HL-60/S4 (cell line): ENCODE measurements at regions not wholly inside any gene's neighbourhood (a gene's known extent, or its start where the extent isn't known, plus 50 kb on each side); places are given as distances from the start of the nearest gene placed in this dataset.
"Not testable (repeated sequence)": the region's sequence is repeated elsewhere in the genome, so short reads cannot be mapped to it uniquely, and the experiment has no call there.

ENCODE experiments used
- in situ Hi-C: fragments of 300-500 bp; cut with MboI; formaldehyde crosslinking; loops from 2 replicates; pipeline ENCODE4 v1.14.3; 2022; ENCODE audit warnings: low sequenced_read_pairs

- in situ Hi-C loops = loop anchor here (25.0 kb wide), 1 partner anchor 287 kb away; no protein-coding TSS in a partner anchor
Observed at GRCh38 chr5:152124409-152125041, 199.9 kb upstream of the GLRA1 start.

- in situ Hi-C loops = no loop called here
Observed at GRCh38 chr5:152118676-152119470, 194.2 kb upstream of the GLRA1 start.

GRCh38 chr5:152116934-152117333 is 192.3 kb upstream of the GLRA1 start:
- in situ Hi-C loops = no loop called here

GRCh38 chr5:152113401-152113800 is 188.8 kb upstream of the GLRA1 start:
- in situ Hi-C loops = no loop called here

- in situ Hi-C loops = no loop called here
Observed at GRCh38 chr5:152107220-152107619, 182.6 kb upstream of the GLRA1 start.

GRCh38 chr5:152106571-152106970 is 181.9 kb upstream of the GLRA1 start:
- in situ Hi-C loops = no loop called here

- in situ Hi-C loops = no loop called here
Observed at GRCh38 chr5:152105085-152105484, 180.4 kb upstream of the GLRA1 start.

- in situ Hi-C loops = no loop called here
Observed at GRCh38 chr5:152104211-152104610, 179.6 kb upstream of the GLRA1 start.

- in situ Hi-C loops = not testable (repeated sequence)
Observed at GRCh38 chr5:152102908-152103307, 178.3 kb upstream of the GLRA1 start.

GRCh38 chr5:152102057-152102456 is 177.4 kb upstream of the GLRA1 start:
- in situ Hi-C loops = no loop called here

- in situ Hi-C loops = no loop called here
Observed at GRCh38 chr5:152100462-152100861, 175.8 kb upstream of the GLRA1 start.

GRCh38 chr5:152097128-152097527 is 172.5 kb upstream of the GLRA1 start:
- in situ Hi-C loops = no loop called here

GRCh38 chr5:152094716-152095115 is 170.1 kb upstream of the GLRA1 start:
- in situ Hi-C loops = no loop called here

- in situ Hi-C loops = no loop called here
Observed at GRCh38 chr5:152094060-152094459, 169.4 kb upstream of the GLRA1 start.

- in situ Hi-C loops = no loop called here
Observed at GRCh38 chr5:152092580-152092979, 167.9 kb upstream of the GLRA1 start.

GRCh38 chr5:152089644-152090043 is 165.0 kb upstream of the GLRA1 start:
- in situ Hi-C loops = no loop called here

- in situ Hi-C loops = no loop called here
Observed at GRCh38 chr5:152086668-152087067, 162.0 kb upstream of the GLRA1 start.

GRCh38 chr5:152084476-152084875 is 159.8 kb upstream of the GLRA1 start:
- in situ Hi-C loops = no loop called here

- in situ Hi-C loops = no loop called here
Observed at GRCh38 chr5:152083231-152083630, 158.6 kb upstream of the GLRA1 start.

GRCh38 chr5:152072091-152072490 is 147.4 kb upstream of the GLRA1 start:
- in situ Hi-C loops = no loop called here

GRCh38 chr5:152070591-152070990 is 145.9 kb upstream of the GLRA1 start:
- in situ Hi-C loops = no loop called here

- in situ Hi-C loops = no loop called here
Observed at GRCh38 chr5:152066784-152067183, 142.1 kb upstream of the GLRA1 start.
